ENCODE measurements at regions not wholly inside any gene's neighbourhood (a gene's known extent, or its start where the extent isn't known, plus 50 kb on each side); places are given as distances from the start of the nearest gene placed in this dataset.

- Histone ChIP-seq H3K4me2 (ENCODE audit: insufficient read depth, low read length) (no peak overlapping the region), H3K9ac (ENCODE audit: low read depth, low read length) (no peak overlapping the region), H4K20me1 (ENCODE audit: insufficient read depth, low read length) (no peaks in the 10 kb centered on the region), H3K27me3 (ENCODE audit: insufficient read depth, low read length, poor library complexity) (no peaks in the 10 kb centered on the region), H2AFZ (ENCODE audit: low read depth, low read length) (no peak overlapping the region), H3K79me2 (ENCODE audit: insufficient read depth, low read length) (no peaks in the 10 kb centered on the region), H3K9me3 (ENCODE audit: insufficient read depth, low read length, severe bottlenecking) (no peaks in the 10 kb centered on the region), H3K4me1 (ENCODE audit: insufficient read depth, low read length) (no peaks in the 10 kb centered on the region), H3K36me3 (ENCODE audit: insufficient read depth, low read length) (no peaks in the 10 kb centered on the region), H3K27ac (ENCODE audit: low read length) (no peak overlapping the region), H3K4me3 (ENCODE audit: low read depth in 1 of 2, low read length in 2 of 2) (no peak overlapping the region)
- ATAC-seq (ENCODE audit: insufficient read depth, low read depth) (no peak), DNase-seq (no peak)
- no peak for TF ChIP-seq EZH2 (IDR thresholded peaks at IDR 0.05; ENCODE audit: borderline replicate concordance, low read depth, low read length, severe bottlenecking)
- no peak for TF ChIP-seq CTCF (IDR thresholded peaks at IDR 0.05; ENCODE audit: borderline replicate concordance, extremely low read depth, low read length, poor library complexity, severe bottlenecking)
Observed at GRCh38 chr1:184223216-184223615, 163.6 kb upstream of the C1orf21 start.

- Histone ChIP-seq H3K9me3 (ENCODE audit: insufficient read depth, low read length, severe bottlenecking) (no peaks in the 10 kb centered on the region), H3K27ac (ENCODE audit: low read length) (no peak overlapping the region), H3K4me2 (ENCODE audit: insufficient read depth, low read length) (no peak overlapping the region), H3K79me2 (ENCODE audit: insufficient read depth, low read length) (no peaks in the 10 kb centered on the region), H4K20me1 (ENCODE audit: insufficient read depth, low read length) (no peaks in the 10 kb centered on the region), H3K4me1 (ENCODE audit: insufficient read depth, low read length) (no peaks in the 10 kb centered on the region), H3K4me3 (ENCODE audit: low read depth in 1 of 2, low read length in 2 of 2) (no peak overlapping the region), H3K36me3 (ENCODE audit: insufficient read depth, low read length) (no peaks in the 10 kb centered on the region), H2AFZ (ENCODE audit: low read depth, low read length) (no peak overlapping the region), H3K27me3 (ENCODE audit: insufficient read depth, low read length, poor library complexity) (no peaks in the 10 kb centered on the region), H3K9ac (ENCODE audit: low read depth, low read length) (no peak overlapping the region)
- DNase-seq (no peak), ATAC-seq (ENCODE audit: insufficient read depth, low read depth) (no peak)
- TF ChIP-seq EZH2 (IDR thresholded peaks at IDR 0.05; ENCODE audit: borderline replicate concordance, low read depth, low read length, severe bottlenecking) (no peak), CTCF (IDR thresholded peaks at IDR 0.05; ENCODE audit: borderline replicate concordance, extremely low read depth, low read length, poor library complexity, severe bottlenecking) (no peak)
Observed at GRCh38 chr1:184225283-184226099, 161.3 kb upstream of the C1orf21 start.

- no peaks in the 10 kb centered on the region for H3K27me3 ChIP-seq (ENCODE audit: insufficient read depth, low read length, poor library complexity)
- H3K4me3 ChIP-seq (ENCODE audit: low read depth in 1 of 2, low read length in 2 of 2), result no peak overlapping the region
- no peaks in the 10 kb centered on the region for H3K4me1 ChIP-seq (ENCODE audit: insufficient read depth, low read length)
- H2AFZ ChIP-seq (ENCODE audit: low read depth, low read length), result no peak overlapping the region
- H3K9ac ChIP-seq (ENCODE audit: low read depth, low read length), result no peak overlapping the region
- no peaks in the 10 kb centered on the region for H3K79me2 ChIP-seq (ENCODE audit: insufficient read depth, low read length)
- H3K27ac ChIP-seq (ENCODE audit: low read length), result no peak overlapping the region
- no peaks in the 10 kb centered on the region for H3K9me3 ChIP-seq (ENCODE audit: insufficient read depth, low read length, severe bottlenecking)
- TF ChIP-seq EZH2 (IDR thresholded peaks at IDR 0.05; ENCODE audit: borderline replicate concordance, low read depth, low read length, severe bottlenecking) (no peak), CTCF (IDR thresholded peaks at IDR 0.05; ENCODE audit: borderline replicate concordance, extremely low read depth, low read length, poor library complexity, severe bottlenecking) (no peak)
- H4K20me1 ChIP-seq (ENCODE audit: insufficient read depth, low read length), result no peaks in the 10 kb centered on the region
- no peak for ATAC-seq (ENCODE audit: insufficient read depth, low read depth)
- no peak overlapping the region for H3K4me2 ChIP-seq (ENCODE audit: insufficient read depth, low read length)
- no peak for DNase-seq
- H3K36me3 ChIP-seq (ENCODE audit: insufficient read depth, low read length), result no peaks in the 10 kb centered on the region
Observed at GRCh38 chr1:184226100-184226487, 160.7 kb upstream of the C1orf21 start.
